GM21360 (cell line): ENCODE measurements at regions not wholly inside any gene's neighbourhood (a gene's known extent, or its start where the extent isn't known, plus 50 kb on each side); places are given as distances from the start of the nearest gene placed in this dataset.
"Not testable (repeated sequence)": the region's sequence is repeated elsewhere in the genome, so short reads cannot be mapped to it uniquely, and the experiment has no call there.

Source experiments
- ATAC-seq: cut with Tn5 transposase; IDR thresholded peaks from one replicate; pipeline ENCODE4 v1.9.1; 2021; ENCODE audit warnings: mild to moderate bottlenecking, moderate library complexity; ENCODE audit not compliant: unreplicated experiment

GRCh38 chr3:81997390-81997789 lies 235.9 kb upstream of the GBE1 start:
- no peak for ATAC-seq

DNA sequence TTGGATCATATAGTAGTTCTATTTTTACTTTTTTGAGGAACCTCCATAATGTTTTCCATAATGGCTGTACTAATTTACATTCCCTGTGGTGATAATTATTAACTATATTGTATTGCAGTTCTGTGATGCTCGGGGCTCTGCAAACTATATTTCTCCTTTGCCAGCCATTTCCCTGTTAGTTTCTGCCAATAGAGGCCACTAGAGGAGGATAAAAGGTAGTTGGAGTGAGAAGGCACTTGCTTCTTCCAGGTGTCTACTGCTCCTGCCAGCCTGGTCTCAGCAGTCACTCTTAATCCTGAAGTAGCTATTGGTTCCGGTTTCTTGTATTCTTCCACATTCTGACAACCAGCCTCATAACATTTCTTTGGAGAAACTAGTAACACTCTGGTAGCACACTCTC lies 233.9 kb upstream of the GBE1 start:
- no peak for ATAC-seq

DNA sequence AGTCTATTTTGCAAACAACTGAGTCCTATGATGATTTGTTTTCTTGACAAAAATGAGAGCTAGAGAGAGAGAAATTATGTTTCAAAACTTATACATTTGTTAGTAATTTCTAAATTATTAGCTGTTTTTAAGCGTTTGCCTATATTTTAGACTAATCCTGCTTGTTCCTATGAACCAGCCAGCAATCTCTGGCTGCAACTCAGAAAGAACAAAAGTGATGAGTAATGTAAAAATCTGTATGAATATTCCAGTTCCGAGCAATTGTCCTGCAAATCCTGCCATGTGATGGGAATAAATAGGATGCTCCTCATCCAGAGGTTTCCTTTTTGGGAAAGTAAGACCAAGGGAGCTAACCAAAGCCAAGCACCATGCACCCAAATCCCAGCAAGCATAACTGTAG lies 228.3 kb upstream of the GBE1 start:
- ATAC-seq, result no peak

DNA sequence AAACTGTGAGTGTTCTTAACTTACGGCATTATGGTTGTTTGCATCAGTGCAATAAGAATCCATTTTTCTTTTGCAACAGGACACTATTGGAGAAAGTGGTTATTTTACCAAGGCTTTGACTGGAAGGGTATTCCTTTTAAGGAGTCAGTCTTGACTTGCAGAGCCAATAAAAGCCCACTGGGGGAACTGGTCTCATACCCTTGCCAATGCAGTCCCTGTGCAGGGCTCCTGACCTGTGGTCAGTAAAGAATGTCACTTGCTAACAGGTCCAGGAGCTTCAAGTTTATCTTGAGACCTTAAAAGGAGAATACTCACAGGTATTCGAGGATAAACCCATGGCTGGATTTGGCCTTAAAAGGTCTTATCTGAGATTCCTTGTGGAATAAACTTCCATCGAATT lies 227.8 kb upstream of the GBE1 start:
- no peak for ATAC-seq

DNA sequence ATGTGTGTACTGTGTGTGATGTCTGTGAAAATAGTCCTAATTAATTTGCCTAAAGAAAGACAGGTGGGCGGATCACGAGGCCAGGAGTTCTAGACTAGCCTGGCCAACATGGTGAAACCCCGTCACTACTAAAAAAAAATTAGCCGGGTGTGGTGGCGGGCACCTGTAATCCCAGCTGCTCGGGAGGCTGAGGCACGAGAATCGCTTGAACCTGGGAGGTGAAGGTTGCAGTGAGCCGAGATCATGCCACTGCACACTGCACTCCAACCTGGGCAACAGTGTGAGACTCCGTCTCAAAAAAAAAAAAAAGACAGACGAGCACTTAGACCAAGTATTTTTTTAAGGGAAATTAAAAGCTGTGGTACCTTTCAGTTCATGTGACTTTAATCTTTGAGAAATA lies 226.0 kb upstream of the GBE1 start:
- ATAC-seq, result not testable (repeated sequence)

- no peak for ATAC-seq
Measured at GRCh38 chr3:81985996-81986723, 224.7 kb upstream of the GBE1 start.

DNA sequence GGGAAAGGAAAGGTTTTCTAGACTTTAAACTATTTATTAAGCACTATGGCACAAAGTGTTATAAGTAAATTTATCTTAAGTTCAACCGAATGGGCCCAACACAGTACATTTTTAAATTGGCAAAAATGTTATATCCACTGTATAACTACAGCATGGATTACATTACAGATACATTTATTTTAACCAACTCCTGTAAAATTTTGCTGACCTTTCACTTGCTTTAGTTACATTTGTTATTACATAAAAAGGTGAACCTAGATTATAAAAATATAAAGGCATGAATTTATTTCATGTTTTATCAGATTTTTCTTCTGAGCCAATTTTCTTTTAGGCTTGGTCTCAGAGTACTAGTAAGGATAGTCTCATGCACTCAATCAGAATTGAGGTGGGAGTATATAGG lies 221.9 kb upstream of the GBE1 start:
- no peak for ATAC-seq

GRCh38 chr3:81980596-81981494 lies 219.4 kb upstream of the GBE1 start:
- no peak for ATAC-seq

GRCh38 chr3:81974751-81975150 lies 213.3 kb upstream of the GBE1 start:
- ATAC-seq, result no peak

DNA sequence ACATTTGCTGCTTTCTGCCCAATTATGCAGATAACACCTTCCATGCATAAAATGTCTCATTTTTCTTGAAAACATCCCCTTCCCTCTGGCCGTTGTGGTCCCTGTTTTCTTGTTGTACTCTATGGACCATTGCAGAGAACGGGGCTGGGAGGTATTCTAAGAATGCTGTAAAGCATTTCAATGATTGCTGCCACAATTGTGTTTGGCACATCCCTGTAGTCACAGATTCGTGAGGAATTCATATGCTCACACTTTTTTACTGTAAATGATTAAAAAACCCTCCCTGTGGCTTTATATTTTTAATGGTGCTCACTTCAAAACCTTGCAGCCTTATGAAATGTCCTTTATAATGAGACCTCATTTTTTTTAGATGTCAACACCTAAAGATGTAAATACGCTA lies 207.2 kb upstream of the GBE1 start:
- ATAC-seq, result no peak

- ATAC-seq, result no peak
Measured at GRCh38 chr3:81967393-81967792, 205.9 kb upstream of the GBE1 start.

- no peak for ATAC-seq
Measured at GRCh38 chr3:81965696-81966095, 204.3 kb upstream of the GBE1 start.

- ATAC-seq, result no peak
Measured at GRCh38 chr3:81962396-81962795, 201.0 kb upstream of the GBE1 start.

- ATAC-seq, result no peak
Measured at GRCh38 chr3:81958972-81959640, 197.7 kb upstream of the GBE1 start.

- ATAC-seq, result no peak
Measured at GRCh38 chr3:81955878-81956277, 194.4 kb upstream of the GBE1 start.

GRCh38 chr3:81953111-81953510 lies 191.7 kb upstream of the GBE1 start:
- ATAC-seq, result no peak

GRCh38 chr3:81952141-81952540 lies 190.7 kb upstream of the GBE1 start:
- ATAC-seq, result no peak

DNA sequence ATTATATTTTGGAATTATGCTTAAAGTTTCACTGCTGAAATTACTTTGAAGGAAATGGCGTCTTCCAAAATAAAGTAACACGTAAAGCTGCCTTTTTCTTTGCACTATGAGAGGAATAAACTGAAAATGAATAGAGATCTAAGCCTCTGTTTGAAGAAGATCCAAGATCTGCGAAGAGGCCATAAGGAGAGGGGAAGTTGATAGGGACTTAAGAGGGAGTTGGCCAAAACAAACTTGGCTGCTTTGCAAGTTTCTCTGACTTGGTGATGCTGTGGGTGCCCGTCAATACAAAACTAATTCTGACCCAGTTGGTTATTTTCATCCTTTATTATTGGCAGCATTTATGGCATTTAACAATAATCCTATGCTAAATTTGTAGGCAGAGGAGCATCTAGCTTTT lies 190.2 kb upstream of the GBE1 start:
- ATAC-seq, result no peak

- no peak for ATAC-seq
Measured at GRCh38 chr3:81951106-81951505, 189.7 kb upstream of the GBE1 start.

- no peak for ATAC-seq
Measured at GRCh38 chr3:81947359-81947758, 185.9 kb upstream of the GBE1 start.

GRCh38 chr3:81938681-81939080 lies 177.2 kb upstream of the GBE1 start:
- ATAC-seq, result no peak

DNA sequence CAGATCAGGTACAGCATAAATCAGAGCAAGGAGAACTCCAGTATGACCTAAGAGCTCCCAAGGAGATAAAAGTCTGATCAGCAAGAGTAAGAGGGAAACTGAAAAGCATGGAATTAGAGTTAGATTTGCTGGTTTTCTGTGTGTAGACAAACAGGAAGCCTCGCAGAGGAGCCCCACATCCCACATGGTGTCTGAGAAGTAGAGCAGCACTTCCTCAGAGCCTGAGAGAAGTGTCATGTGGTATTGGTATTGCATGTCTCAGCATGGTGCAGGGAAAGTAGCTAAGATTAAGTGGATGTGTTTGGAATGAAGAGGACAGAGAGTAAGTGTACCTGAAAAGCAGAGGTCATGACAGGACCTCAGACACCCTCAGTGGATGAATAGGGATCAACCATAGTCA lies 175.4 kb upstream of the GBE1 start:
- no peak for ATAC-seq
